ENCODE measurements at regions not wholly inside any gene's neighbourhood (a gene's known extent, or its start where the extent isn't known, plus 50 kb on each side); places are given as distances from the start of the nearest gene placed in this dataset.

- intact Hi-C loops (cut with micrococcal nuclease; ENCODE audit: unreplicated experiment) = loop anchor here (5.0 kb wide), 1 partner anchor 1129 kb away; no protein-coding TSS in a partner anchor
Observed at GRCh38 chr3:144252896-144253295, 281.3 kb downstream of the DIPK2A start.

GRCh38 chr3:144257381-144257780 is 285.8 kb downstream of the DIPK2A start:
- Histone ChIP-seq H3K4me3 (no peak overlapping the region), H3K27me3 (ENCODE audit: insufficient read depth, low read depth) (no peaks in the 10 kb centered on the region), H3K4me1 (replicated peaks; ENCODE audit: insufficient read depth) (no peaks in the 10 kb centered on the region), H3K36me3 (ENCODE audit: low read depth) (no peaks in the 10 kb centered on the region), H3F3A (ENCODE audit: insufficient read depth, low read depth) (no peaks in the 10 kb centered on the region), H3K9me2 (ENCODE audit: insufficient read depth) (no peaks in the 10 kb centered on the region; the same call in 1 of the 2 replicates), H2AFZ (no peak overlapping the region), H3K9me3 (ENCODE audit: insufficient read depth, low read depth) (no peaks in the 10 kb centered on the region), H3K27ac (no peak overlapping the region), H3K4me2 (no peak overlapping the region), H4K20me1 (ENCODE audit: insufficient read depth) (no peaks in the 10 kb centered on the region), H3K79me2 (ENCODE audit: low read depth) (no peaks in the 10 kb centered on the region)
- TF ChIP-seq CTCF (conservative IDR thresholded peaks at IDR 0.05) (no peak), EZH2 (IDR thresholded peaks at IDR 0.05; ENCODE audit: low read depth) (no peak)
- intact Hi-C loops (cut with micrococcal nuclease; ENCODE audit: unreplicated experiment) = no loop called here
- no TSS peak for BruUV-seq (replicated peaks)
- ChIA-PET CTCF (no interaction called here), POLR2A (ENCODE audit: unreplicated experiment) (interaction anchor here (0.6 to 0.7 kb wide), 2 partner anchors 286 to 1764 kb away, joined by 3 to 5 read pairs; no protein-coding TSS in a partner anchor)
- no peak for DNase-seq

More at GRCh38 chr3:144252896-144253295, 281.3 kb downstream of the DIPK2A start:
- H3K79me2 ChIP-seq (ENCODE audit: low read depth) = no peaks in the 10 kb centered on the region
- H3K9me2 ChIP-seq (ENCODE audit: insufficient read depth) = no peaks in the 10 kb centered on the region; the same call in 1 of the 2 replicates
- no peaks in the 10 kb centered on the region for H3K4me1 ChIP-seq (replicated peaks; ENCODE audit: insufficient read depth)
- no peaks in the 10 kb centered on the region for H3K9me3 ChIP-seq (ENCODE audit: insufficient read depth, low read depth)
- H3K4me2 ChIP-seq = no peak overlapping the region
- ChIA-PET POLR2A (ENCODE audit: unreplicated experiment) (no interaction called here), CTCF (no interaction called here)
- TF ChIP-seq EZH2 (IDR thresholded peaks at IDR 0.05; ENCODE audit: low read depth) (no peak), CTCF (conservative IDR thresholded peaks at IDR 0.05) (no peak)
- H3K4me3 ChIP-seq = no peak overlapping the region
- no peaks in the 10 kb centered on the region for H4K20me1 ChIP-seq (ENCODE audit: insufficient read depth)
- no peak overlapping the region for H3K27ac ChIP-seq
- H3K27me3 ChIP-seq (ENCODE audit: insufficient read depth, low read depth) = no peaks in the 10 kb centered on the region
- H2AFZ ChIP-seq = no peak overlapping the region
- H3F3A ChIP-seq (ENCODE audit: insufficient read depth, low read depth) = no peaks in the 10 kb centered on the region
- DNase-seq = no peak
- H3K36me3 ChIP-seq (ENCODE audit: low read depth) = no peaks in the 10 kb centered on the region
- no TSS peak for BruUV-seq (replicated peaks)

- Histone ChIP-seq H3K79me2 (ENCODE audit: low read depth) (no peaks in the 10 kb centered on the region), H3K4me1 (replicated peaks; ENCODE audit: insufficient read depth) (no peaks in the 10 kb centered on the region), H3K4me2 (no peak overlapping the region), H3K9me2 (ENCODE audit: insufficient read depth) (no peaks in the 10 kb centered on the region; the same call in 1 of the 2 replicates), H3K4me3 (no peak overlapping the region), H3K27ac (no peak overlapping the region), H3K36me3 (ENCODE audit: low read depth) (no peaks in the 10 kb centered on the region), H2AFZ (no peak overlapping the region), H3K27me3 (ENCODE audit: insufficient read depth, low read depth) (no peaks in the 10 kb centered on the region), H4K20me1 (ENCODE audit: insufficient read depth) (no peaks in the 10 kb centered on the region), H3F3A (ENCODE audit: insufficient read depth, low read depth) (no peaks in the 10 kb centered on the region), H3K9me3 (ENCODE audit: insufficient read depth, low read depth) (no peaks in the 10 kb centered on the region)
- intact Hi-C loops (cut with micrococcal nuclease; ENCODE audit: unreplicated experiment) = no loop called here
- ChIA-PET CTCF (no interaction called here), POLR2A (ENCODE audit: unreplicated experiment) (no interaction called here)
- TF ChIP-seq CTCF (conservative IDR thresholded peaks at IDR 0.05) = no peak
- no peak for TF ChIP-seq EZH2 (IDR thresholded peaks at IDR 0.05; ENCODE audit: low read depth)
- no peak for DNase-seq
- no TSS peak for BruUV-seq (replicated peaks)
Observed at GRCh38 chr3:144259267-144259666, 287.6 kb downstream of the DIPK2A start.

Data from PC-9 (cell line).